ENCODE measurements at regions not wholly inside any gene's neighbourhood (a gene's known extent, or its start where the extent isn't known, plus 50 kb on each side); places are given as distances from the start of the nearest gene placed in this dataset.

GRCh38 chr3:124610130-124610529, 120.1 kb upstream of the UMPS start:
- no peaks in the 10 kb centered on the region for H3K4me1 ChIP-seq (ENCODE audit: insufficient read depth, low read length)
- H3K27ac ChIP-seq (ENCODE audit: low read depth, low read length): no peak overlapping the region
- 97% methylated on average over 1 of the region's 1 CpG for WGBS
- H3K4me3 ChIP-seq (ENCODE audit: low read length): no peak overlapping the region
- H3K9ac ChIP-seq (ENCODE audit: low read depth, low read length): no peak overlapping the region
- no peaks in the 10 kb centered on the region for H3K36me3 ChIP-seq (ENCODE audit: insufficient read depth, low read length)
- no peaks in the 10 kb centered on the region for H3K9me3 ChIP-seq (ENCODE audit: insufficient read depth, low read depth, low read length)
- H3K27me3 ChIP-seq (ENCODE audit: insufficient read depth, low read length): no peaks in the 10 kb centered on the region

- Histone ChIP-seq H3K36me3 (ENCODE audit: insufficient read depth, low read length) (no peaks in the 10 kb centered on the region), H3K4me3 (ENCODE audit: low read length) (no peak overlapping the region), H3K4me1 (ENCODE audit: insufficient read depth, low read length) (no peaks in the 10 kb centered on the region), H3K9me3 (ENCODE audit: insufficient read depth, low read depth, low read length) (no peaks in the 10 kb centered on the region), H3K9ac (ENCODE audit: low read depth, low read length) (no peak overlapping the region), H3K27me3 (ENCODE audit: insufficient read depth, low read length) (no peaks in the 10 kb centered on the region), H3K27ac (ENCODE audit: low read depth, low read length) (no peak overlapping the region)
- WGBS: 81% methylated on average over 4 of the region's 4 CpGs
Measured at GRCh38 chr3:124611520-124611919, 118.7 kb upstream of the UMPS start.

DNA sequence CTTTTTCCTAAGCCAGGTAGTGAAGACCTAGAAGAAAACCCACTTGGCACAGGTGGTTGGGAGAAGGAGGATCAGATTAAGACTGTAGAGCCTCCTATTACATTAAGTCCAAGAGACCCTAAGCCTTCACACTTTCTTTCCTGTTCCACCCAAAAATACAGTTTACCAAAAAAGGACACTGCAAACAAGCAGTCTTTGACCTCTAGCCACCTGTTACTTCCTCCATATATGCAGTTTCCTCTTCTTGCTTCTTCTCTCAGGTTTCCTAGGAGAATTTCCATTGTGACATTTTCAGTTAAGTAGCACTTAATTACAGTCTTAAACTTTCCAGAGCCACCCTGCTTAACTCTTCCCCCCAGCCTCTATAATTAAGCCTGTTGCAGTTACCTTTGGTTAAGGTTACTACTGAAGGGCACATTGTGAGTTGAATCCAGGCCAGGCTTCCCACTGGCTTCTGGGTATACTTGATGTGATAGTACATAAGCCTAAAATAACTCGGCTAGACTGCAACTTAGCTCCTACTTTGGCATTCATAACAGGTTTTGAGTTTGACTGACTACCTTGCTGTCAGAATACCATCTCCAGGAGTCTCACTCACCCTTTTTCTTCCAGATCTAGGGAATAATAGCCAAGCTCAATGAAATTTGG, 114.2 kb upstream of the UMPS start:
- Histone ChIP-seq H3K27me3 (ENCODE audit: insufficient read depth, low read length) (no peaks in the 10 kb centered on the region), H3K27ac (ENCODE audit: low read depth, low read length) (no peak overlapping the region), H3K36me3 (ENCODE audit: insufficient read depth, low read length) (no peaks in the 10 kb centered on the region), H3K9ac (ENCODE audit: low read depth, low read length) (no peak overlapping the region), H3K4me1 (ENCODE audit: insufficient read depth, low read length) (peaks cover 3% of the 10 kb centered on the region; the same call in 1 of the 2 replicates), H3K9me3 (ENCODE audit: insufficient read depth, low read depth, low read length) (no peaks in the 10 kb centered on the region), H3K4me3 (ENCODE audit: low read length) (no peak overlapping the region)
- 96% methylated on average over 1 of the region's 1 CpG for WGBS

DNA sequence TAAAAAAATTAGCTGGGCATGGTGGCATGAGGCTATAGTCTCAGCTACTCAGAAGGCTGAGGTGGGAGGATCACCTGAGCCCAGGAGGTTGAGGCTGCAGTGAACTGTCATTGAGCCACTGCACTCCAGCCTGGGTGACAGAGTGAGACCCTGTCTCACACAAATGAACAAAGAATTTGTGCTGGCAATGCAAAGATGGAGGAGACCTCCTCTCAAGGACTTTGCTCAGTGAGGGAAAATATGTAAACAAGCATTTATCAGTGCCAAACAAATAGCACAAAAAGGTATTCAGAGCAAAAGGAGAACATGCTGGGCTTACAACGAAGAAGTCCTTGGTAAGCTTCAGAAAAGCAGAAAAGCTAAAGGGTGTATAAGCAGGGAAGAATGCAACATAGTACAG, 113.1 kb upstream of the UMPS start:
- H3K36me3 ChIP-seq (ENCODE audit: insufficient read depth, low read length): no peaks in the 10 kb centered on the region
- peaks cover 3% of the 10 kb centered on the region; the same call in 1 of the 2 replicates for H3K4me1 ChIP-seq (ENCODE audit: insufficient read depth, low read length)
- H3K27ac ChIP-seq (ENCODE audit: low read depth, low read length): no peak overlapping the region
- H3K4me3 ChIP-seq (ENCODE audit: low read length): no peak overlapping the region
- H3K27me3 ChIP-seq (ENCODE audit: insufficient read depth, low read length): no peaks in the 10 kb centered on the region
- no peaks in the 10 kb centered on the region for H3K9me3 ChIP-seq (ENCODE audit: insufficient read depth, low read depth, low read length)
- WGBS: 77% methylated on average over 1 of the region's 1 CpG
- no peak overlapping the region for H3K9ac ChIP-seq (ENCODE audit: low read depth, low read length)

DNA sequence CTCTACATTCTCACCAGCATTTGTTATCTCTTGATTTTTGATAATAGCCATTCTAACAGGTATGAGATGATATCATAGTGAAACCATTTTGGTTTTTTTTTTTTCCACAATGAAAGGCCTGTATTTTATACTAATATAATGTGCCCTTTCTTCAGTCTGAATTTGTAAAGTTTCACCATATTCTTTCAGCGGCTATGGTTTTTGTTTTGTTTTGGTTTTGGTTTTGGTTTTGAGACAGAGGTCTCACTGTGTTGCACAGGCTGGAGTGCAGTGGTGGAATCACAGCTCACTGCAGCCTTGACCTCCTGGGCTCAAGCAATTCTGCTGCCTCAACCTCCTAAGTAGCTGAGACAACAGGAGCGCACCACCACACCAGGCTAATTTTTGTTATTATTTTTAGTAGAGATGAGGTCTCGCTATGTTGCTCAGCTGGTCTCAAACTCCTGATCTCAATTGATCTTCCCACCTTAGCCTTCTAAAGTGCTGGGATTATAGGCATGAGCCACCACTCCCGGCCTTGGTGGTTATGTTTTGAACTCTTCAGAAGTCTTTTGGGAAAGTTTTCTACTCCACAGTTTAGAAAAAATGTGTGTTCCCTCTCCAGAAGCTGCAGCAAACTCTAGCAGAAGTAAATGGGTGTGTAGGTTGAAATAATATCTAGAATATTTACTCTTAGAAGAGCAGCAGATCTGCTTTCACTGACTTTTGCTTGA, 110.2 kb upstream of the UMPS start:
- no peak overlapping the region for H3K9ac ChIP-seq (ENCODE audit: low read depth, low read length)
- H3K27me3 ChIP-seq (ENCODE audit: insufficient read depth, low read length): no peaks in the 10 kb centered on the region
- H3K4me3 ChIP-seq (ENCODE audit: low read length): no peak overlapping the region
- no peaks in the 10 kb centered on the region for H3K9me3 ChIP-seq (ENCODE audit: insufficient read depth, low read depth, low read length)
- no peak overlapping the region for H3K27ac ChIP-seq (ENCODE audit: low read depth, low read length)
- no peaks in the 10 kb centered on the region for H3K36me3 ChIP-seq (ENCODE audit: insufficient read depth, low read length)
- H3K4me1 ChIP-seq (ENCODE audit: insufficient read depth, low read length): peaks cover 3% of the 10 kb centered on the region; the same call in 1 of the 2 replicates
- 97% methylated on average over 3 of the region's 4 CpGs for WGBS

DNA sequence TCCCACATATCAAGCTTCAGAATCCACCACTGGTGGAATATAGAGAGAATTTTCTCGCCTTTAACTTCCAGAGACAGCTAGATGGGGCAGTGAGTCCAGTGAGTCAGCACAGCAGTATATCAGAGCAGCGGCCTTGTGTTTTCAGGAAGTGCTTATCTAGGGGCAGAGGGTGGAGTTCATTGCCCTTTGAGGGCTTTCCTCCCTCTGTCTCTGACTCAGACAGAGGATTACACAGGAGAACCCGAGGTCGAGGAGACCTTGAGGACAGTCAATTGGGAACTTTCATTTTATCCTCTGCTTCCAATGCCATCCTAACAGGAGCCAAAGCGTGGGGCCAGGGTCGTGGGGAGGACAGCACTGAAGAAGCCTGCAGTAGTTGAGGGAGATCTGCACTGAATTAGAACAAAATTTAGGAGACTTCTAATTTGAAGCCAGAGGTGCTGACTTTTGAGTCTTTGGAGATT, 109.6 kb upstream of the UMPS start:
- H3K9me3 ChIP-seq (ENCODE audit: insufficient read depth, low read depth, low read length): no peaks in the 10 kb centered on the region
- no peak overlapping the region for H3K4me3 ChIP-seq (ENCODE audit: low read length)
- no peaks in the 10 kb centered on the region for H3K36me3 ChIP-seq (ENCODE audit: insufficient read depth, low read length)
- WGBS: 68% methylated on average over 6 of the region's 6 CpGs
- H3K4me1 ChIP-seq (ENCODE audit: insufficient read depth, low read length): peaks cover 3% of the 10 kb centered on the region; the same call in 1 of the 2 replicates
- no peak overlapping the region for H3K27ac ChIP-seq (ENCODE audit: low read depth, low read length)
- H3K9ac ChIP-seq (ENCODE audit: low read depth, low read length): no peak overlapping the region
- no peaks in the 10 kb centered on the region for H3K27me3 ChIP-seq (ENCODE audit: insufficient read depth, low read length)

GRCh38 chr3:124621498-124621897, 108.8 kb upstream of the UMPS start:
- no peak overlapping the region for H3K27ac ChIP-seq (ENCODE audit: low read depth, low read length)
- no peaks in the 10 kb centered on the region for H3K27me3 ChIP-seq (ENCODE audit: insufficient read depth, low read length)
- WGBS: 76% methylated on average over 3 of the region's 3 CpGs
- no peak overlapping the region for H3K4me3 ChIP-seq (ENCODE audit: low read length)
- H3K9me3 ChIP-seq (ENCODE audit: insufficient read depth, low read depth, low read length): no peaks in the 10 kb centered on the region
- H3K36me3 ChIP-seq (ENCODE audit: insufficient read depth, low read length): no peaks in the 10 kb centered on the region
- H3K9ac ChIP-seq (ENCODE audit: low read depth, low read length): no peak overlapping the region
- peaks cover 3% of the 10 kb centered on the region; the same call in 1 of the 2 replicates for H3K4me1 ChIP-seq (ENCODE audit: insufficient read depth, low read length)

GRCh38 chr3:124625074-124625473, 105.2 kb upstream of the UMPS start:
- no peak overlapping the region for H3K27ac ChIP-seq (ENCODE audit: low read depth, low read length)
- H3K4me3 ChIP-seq (ENCODE audit: low read length): no peak overlapping the region
- no peaks in the 10 kb centered on the region for H3K9me3 ChIP-seq (ENCODE audit: insufficient read depth, low read depth, low read length)
- H3K36me3 ChIP-seq (ENCODE audit: insufficient read depth, low read length): no peaks in the 10 kb centered on the region
- H3K9ac ChIP-seq (ENCODE audit: low read depth, low read length): no peak overlapping the region
- H3K27me3 ChIP-seq (ENCODE audit: insufficient read depth, low read length): no peaks in the 10 kb centered on the region
- H3K4me1 ChIP-seq (ENCODE audit: insufficient read depth, low read length): peaks cover 3% of the 10 kb centered on the region; the same call in 1 of the 2 replicates

DNA sequence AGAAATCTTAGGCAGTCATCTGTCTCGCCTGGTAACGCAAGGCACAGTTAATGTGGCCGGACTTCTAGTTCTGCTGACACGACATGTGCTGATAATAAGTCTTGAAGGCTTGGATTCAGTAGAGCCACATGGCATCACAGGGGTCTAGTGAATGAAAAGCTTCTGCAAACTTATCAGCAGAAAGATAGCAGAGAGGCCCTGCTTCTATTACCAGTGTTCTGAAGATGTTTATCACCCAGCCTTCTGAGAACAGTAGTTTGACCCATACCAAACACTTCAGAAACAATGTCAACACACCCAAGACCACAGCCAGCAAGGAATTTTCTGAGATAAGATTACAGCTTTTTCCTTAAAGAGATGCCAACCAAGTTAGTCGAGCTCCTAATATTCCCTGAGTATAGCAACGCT, 102.7 kb upstream of the UMPS start:
- Histone ChIP-seq H3K27me3 (ENCODE audit: insufficient read depth, low read length) (no peaks in the 10 kb centered on the region), H3K4me1 (ENCODE audit: insufficient read depth, low read length) (no peaks in the 10 kb centered on the region), H3K9me3 (ENCODE audit: insufficient read depth, low read depth, low read length) (no peaks in the 10 kb centered on the region), H3K36me3 (ENCODE audit: insufficient read depth, low read length) (no peaks in the 10 kb centered on the region), H3K27ac (ENCODE audit: low read depth, low read length) (no peak overlapping the region), H3K4me3 (ENCODE audit: low read length) (no peak overlapping the region), H3K9ac (ENCODE audit: low read depth, low read length) (no peak overlapping the region)
- 90% methylated on average over 6 of the region's 6 CpGs for WGBS

- Histone ChIP-seq H3K9me3 (ENCODE audit: insufficient read depth, low read depth, low read length) (no peaks in the 10 kb centered on the region), H3K27ac (ENCODE audit: low read depth, low read length) (no peak overlapping the region), H3K27me3 (ENCODE audit: insufficient read depth, low read length) (no peaks in the 10 kb centered on the region), H3K36me3 (ENCODE audit: insufficient read depth, low read length) (no peaks in the 10 kb centered on the region), H3K4me3 (ENCODE audit: low read length) (no peak overlapping the region), H3K9ac (ENCODE audit: low read depth, low read length) (no peak overlapping the region), H3K4me1 (ENCODE audit: insufficient read depth, low read length) (no peaks in the 10 kb centered on the region)
- WGBS: 60% methylated on average over 4 of the region's 4 CpGs
Measured at GRCh38 chr3:124628863-124629262, 101.4 kb upstream of the UMPS start.

- H3K9me3 ChIP-seq (ENCODE audit: insufficient read depth, low read depth, low read length): no peaks in the 10 kb centered on the region
- 89% methylated on average over 1 of the region's 2 CpGs for whole genome bisulfite sequencing
- H3K4me3 ChIP-seq (ENCODE audit: low read length): no peak overlapping the region
- peaks cover 4% of the 10 kb centered on the region; the same call in 1 of the 2 replicates for H3K4me1 ChIP-seq (ENCODE audit: insufficient read depth, low read length)
- no peak overlapping the region for H3K9ac ChIP-seq (ENCODE audit: low read depth, low read length)
- H3K27ac ChIP-seq (ENCODE audit: low read depth, low read length): no peak overlapping the region
- no peaks in the 10 kb centered on the region for H3K27me3 ChIP-seq (ENCODE audit: insufficient read depth, low read length)
- no peaks in the 10 kb centered on the region for H3K36me3 ChIP-seq (ENCODE audit: insufficient read depth, low read length)
Measured at GRCh38 chr3:124629497-124629896, 100.8 kb upstream of the UMPS start.
